ENCODE measurements at regions not wholly inside any gene's neighbourhood (a gene's known extent, or its start where the extent isn't known, plus 50 kb on each side); places are given as distances from the start of the nearest gene placed in this dataset.
"Not testable (repeated sequence)": the region's sequence is repeated elsewhere in the genome, so short reads cannot be mapped to it uniquely, and the experiment has no call there.

DNA sequence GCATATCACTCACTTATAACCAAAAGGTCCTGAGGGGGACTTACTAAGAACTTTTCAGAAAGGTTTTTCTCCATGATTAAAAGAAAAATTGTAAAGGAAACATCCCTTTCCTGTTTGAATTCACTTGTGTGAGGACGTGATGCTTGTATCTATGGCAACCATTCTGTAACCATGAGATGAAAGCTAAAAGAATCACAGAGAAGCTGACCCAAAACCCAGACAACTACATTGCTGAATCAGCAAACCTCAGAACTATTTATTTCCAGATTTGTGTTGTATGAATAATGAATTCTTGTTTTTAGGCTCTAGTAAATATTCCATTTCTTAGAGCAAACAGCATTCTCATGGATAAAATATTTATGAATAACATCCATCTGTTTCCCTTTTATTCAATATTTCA, 91.2 kb downstream of the RCHY1 start:
- Mint-ChIP-seq H3K4me1 (no peaks in the 10 kb centered on the region), H3K36me3 (ENCODE audit: low read depth) (no peaks in the 10 kb centered on the region), H3K9me3 (ENCODE audit: low read depth) (no peaks in the 10 kb centered on the region), H3K4me3 (no peak overlapping the region), H3K27me3 (peaks cover 11% of the 10 kb centered on the region), H3K27ac (no peak overlapping the region)
- intact Hi-C loops (cut with DNase I, micrococcal nuclease), result no loop called here
- POLR2A ChIA-PET, result no interaction called here
- DNase-seq (no peak), ATAC-seq (no peak)
- CTCF ChIA-PET, result interaction anchor here (0.6 kb wide), 1 partner anchor 9 kb away, joined by 3 read pairs; no protein-coding TSS in a partner anchor

GRCh38 chr4:75412746-75413145, 101.5 kb downstream of the RCHY1 start:
- H3K27ac Mint-ChIP-seq, result no peak overlapping the region
- no peak overlapping the region for H3K4me3 Mint-ChIP-seq
- no peaks in the 10 kb centered on the region for H3K36me3 Mint-ChIP-seq (ENCODE audit: low read depth)
- ChIA-PET POLR2A (no interaction called here), CTCF (no interaction called here)
- peaks cover 9% of the 10 kb centered on the region for H3K27me3 Mint-ChIP-seq
- DNase-seq (no peak), ATAC-seq (no peak)
- intact Hi-C loops (cut with DNase I, micrococcal nuclease), result no loop called here
- no peaks in the 10 kb centered on the region for H3K4me1 Mint-ChIP-seq
- no peaks in the 10 kb centered on the region for H3K9me3 Mint-ChIP-seq (ENCODE audit: low read depth)

DNA sequence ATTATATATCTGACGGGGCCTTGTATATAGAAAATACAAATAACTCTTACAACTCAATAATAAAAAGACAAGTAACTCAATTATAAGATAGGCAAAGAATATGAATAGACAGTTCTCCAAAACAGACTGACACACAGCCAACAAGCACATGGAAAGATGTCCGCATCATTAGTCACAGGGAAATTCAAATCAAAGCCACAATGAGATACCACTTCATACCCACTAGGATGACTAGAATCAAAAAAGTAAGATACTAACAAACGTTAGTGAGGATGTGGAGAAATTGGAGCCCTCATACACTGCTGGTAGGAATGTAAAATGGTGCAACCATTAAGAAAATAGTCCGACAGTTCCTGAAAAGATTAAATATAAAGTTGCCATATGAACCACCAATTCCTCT, 115.7 kb downstream of the RCHY1 start:
- ChIA-PET POLR2A (no interaction called here), CTCF (no interaction called here)
- Mint-ChIP-seq H3K27me3 (peaks cover 2% of the 10 kb centered on the region), H3K4me1 (no peaks in the 10 kb centered on the region), H3K36me3 (ENCODE audit: low read depth) (no peaks in the 10 kb centered on the region), H3K4me3 (no peak overlapping the region), H3K9me3 (ENCODE audit: low read depth) (no peaks in the 10 kb centered on the region), H3K27ac (no peak overlapping the region)
- intact Hi-C loops (cut with DNase I, micrococcal nuclease), result no loop called here
- no peak for ATAC-seq
- no peak for DNase-seq

DNA sequence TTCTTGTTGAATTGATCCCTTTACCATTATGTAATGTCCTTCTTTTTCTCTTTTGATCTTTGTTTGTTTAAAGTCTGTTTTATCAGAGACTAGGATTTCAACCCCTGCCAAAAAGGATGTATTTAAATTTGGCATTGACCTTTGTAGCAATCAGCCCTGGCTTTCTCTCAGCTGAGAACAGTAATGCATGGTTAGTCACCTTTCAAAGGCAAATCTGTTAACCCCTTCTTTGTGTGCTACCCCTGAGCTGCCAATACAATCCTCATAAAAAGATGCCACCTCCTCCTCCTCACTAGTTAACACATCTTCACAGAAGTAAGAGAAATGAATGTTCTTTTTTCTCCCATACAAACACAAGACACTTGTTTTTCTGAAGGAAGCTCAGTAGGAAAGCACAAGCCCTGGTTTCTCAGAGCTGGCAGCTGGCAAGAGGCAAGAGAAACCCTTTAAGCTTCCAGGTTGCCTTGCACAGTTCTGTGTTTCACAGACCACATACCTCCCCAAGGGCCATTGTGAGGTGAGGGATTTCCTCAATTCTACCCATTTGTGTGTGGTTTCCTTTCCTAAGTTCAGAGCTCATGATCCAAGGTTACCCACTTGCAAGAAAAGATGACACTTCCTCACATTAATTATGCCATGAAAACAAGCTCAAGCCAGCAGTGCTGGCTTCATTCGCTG, 122.6 kb downstream of the RCHY1 start:
- no peak overlapping the region for H3K4me3 Mint-ChIP-seq
- H3K36me3 Mint-ChIP-seq (ENCODE audit: low read depth), result no peaks in the 10 kb centered on the region
- no peak for DNase-seq
- ATAC-seq, result no peak
- no peaks in the 10 kb centered on the region for H3K4me1 Mint-ChIP-seq
- H3K27me3 Mint-ChIP-seq, result peaks cover 6% of the 10 kb centered on the region
- intact Hi-C loops (cut with DNase I, micrococcal nuclease), result no loop called here
- H3K9me3 Mint-ChIP-seq (ENCODE audit: low read depth), result no peaks in the 10 kb centered on the region
- no peak overlapping the region for H3K27ac Mint-ChIP-seq
- ChIA-PET CTCF (no interaction called here), POLR2A (no interaction called here)

GRCh38 chr4:75386426-75386825, 127.8 kb downstream of the RCHY1 start:
- H3K9me3 Mint-ChIP-seq (ENCODE audit: low read depth); POLR2A ChIA-PET; H3K36me3 Mint-ChIP-seq (ENCODE audit: low read depth); intact Hi-C loops (cut with DNase I, micrococcal nuclease); H3K4me3 Mint-ChIP-seq; CTCF ChIA-PET; ATAC-seq; DNase-seq; H3K4me1 Mint-ChIP-seq; H3K27me3 Mint-ChIP-seq; H3K27ac Mint-ChIP-seq: not testable (repeated sequence)

GRCh38 chr4:75385106-75385505, 129.1 kb downstream of the RCHY1 start:
- DNase-seq, result no peak
- Mint-ChIP-seq H3K4me3 (no peak overlapping the region), H3K9me3 (ENCODE audit: low read depth) (peaks cover 4% of the 10 kb centered on the region), H3K27me3 (no peaks in the 10 kb centered on the region), H3K36me3 (ENCODE audit: low read depth) (no peaks in the 10 kb centered on the region), H3K27ac (no peak overlapping the region), H3K4me1 (no peaks in the 10 kb centered on the region)
- intact Hi-C loops (cut with DNase I, micrococcal nuclease), result no loop called here
- no peak for ATAC-seq
- ChIA-PET CTCF (interaction anchor here (0.9 kb wide), 1 partner anchor 45 kb away, joined by 3 read pairs; no protein-coding TSS in a partner anchor), POLR2A (no interaction called here)

DNA sequence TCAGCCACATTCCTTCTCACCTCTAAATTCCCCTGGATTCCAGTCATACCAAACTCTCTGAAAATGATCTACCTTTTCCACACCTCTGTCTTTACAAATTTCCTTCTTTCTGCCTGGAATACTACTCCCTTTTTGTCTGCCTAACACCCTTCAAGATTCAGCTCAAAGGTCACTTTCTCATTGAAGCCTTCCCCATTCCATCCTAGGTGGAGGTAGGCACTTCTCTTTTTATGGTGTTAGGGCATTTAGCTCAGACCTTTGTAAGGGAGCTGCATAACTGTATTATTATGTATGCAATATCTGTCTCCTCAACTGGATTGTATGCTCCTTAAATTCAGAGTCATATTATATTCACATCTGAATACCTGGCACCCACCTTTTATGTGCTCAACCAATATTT, 137.7 kb downstream of the RCHY1 start:
- no peak overlapping the region for H3K27ac Mint-ChIP-seq
- DNase-seq (no peak), ATAC-seq (no peak)
- no peaks in the 10 kb centered on the region for H3K4me1 Mint-ChIP-seq
- no peaks in the 10 kb centered on the region for H3K36me3 Mint-ChIP-seq (ENCODE audit: low read depth)
- H3K27me3 Mint-ChIP-seq, result peaks cover 8% of the 10 kb centered on the region
- ChIA-PET CTCF (no interaction called here), POLR2A (no interaction called here)
- peaks cover 9% of the 10 kb centered on the region for H3K9me3 Mint-ChIP-seq (ENCODE audit: low read depth)
- H3K4me3 Mint-ChIP-seq, result no peak overlapping the region
- intact Hi-C loops (cut with DNase I, micrococcal nuclease), result no loop called here

DNA sequence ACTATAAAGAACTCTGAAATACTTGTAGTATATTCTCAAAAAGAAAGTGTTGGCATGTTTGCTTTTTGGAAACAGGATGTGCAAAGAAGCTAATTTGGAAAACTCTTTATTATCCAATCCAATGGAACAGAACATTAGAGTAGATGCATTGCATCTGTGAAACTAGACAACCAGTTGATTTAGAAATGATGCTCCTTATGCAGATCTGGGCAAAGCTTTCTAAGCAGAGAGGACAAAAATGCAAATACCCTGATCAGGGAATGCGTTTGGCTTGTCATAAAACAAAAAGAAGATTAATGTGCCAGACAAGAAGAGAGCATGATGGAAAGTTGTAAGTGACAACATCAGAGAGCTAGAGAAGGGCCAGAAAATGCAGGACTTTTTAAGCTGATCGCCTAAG, 142.3 kb downstream of the RCHY1 start:
- ChIA-PET CTCF (no interaction called here), POLR2A (no interaction called here)
- H3K36me3 Mint-ChIP-seq (ENCODE audit: low read depth), result no peaks in the 10 kb centered on the region
- intact Hi-C loops (cut with DNase I, micrococcal nuclease), result no loop called here
- DNase-seq (no peak), ATAC-seq (no peak)
- H3K4me3 Mint-ChIP-seq, result no peak overlapping the region
- peaks cover 1% of the 10 kb centered on the region for H3K9me3 Mint-ChIP-seq (ENCODE audit: low read depth)
- no peak overlapping the region for H3K27ac Mint-ChIP-seq
- H3K27me3 Mint-ChIP-seq, result peaks cover 5% of the 10 kb centered on the region
- H3K4me1 Mint-ChIP-seq, result no peaks in the 10 kb centered on the region

- no peaks in the 10 kb centered on the region for H3K27me3 Mint-ChIP-seq
- no peaks in the 10 kb centered on the region for H3K4me1 Mint-ChIP-seq
- H3K4me3 Mint-ChIP-seq, result no peak overlapping the region
- no peak for DNase-seq
- H3K36me3 Mint-ChIP-seq (ENCODE audit: low read depth), result no peaks in the 10 kb centered on the region
- ChIA-PET CTCF (no interaction called here), POLR2A (no interaction called here)
- H3K27ac Mint-ChIP-seq, result no peak overlapping the region
- ATAC-seq, result no peak
- H3K9me3 Mint-ChIP-seq (ENCODE audit: low read depth), result peaks cover 1% of the 10 kb centered on the region
- intact Hi-C loops (cut with DNase I, micrococcal nuclease), result no loop called here
These were observed 143.6 kb downstream of the RCHY1 start for GRCh38 chr4:75370576-75370975.

- Mint-ChIP-seq H3K27ac (no peak overlapping the region), H3K9me3 (ENCODE audit: low read depth) (no peaks in the 10 kb centered on the region), H3K4me1 (no peaks in the 10 kb centered on the region), H3K36me3 (ENCODE audit: low read depth) (no peaks in the 10 kb centered on the region), H3K4me3 (no peak overlapping the region), H3K27me3 (peaks cover 4% of the 10 kb centered on the region)
- ChIA-PET POLR2A (no interaction called here), CTCF (interaction anchor here (0.6 kb wide), 1 partner anchor 551 kb away, joined by 3 read pairs; the partner anchor contains the start of gene BTC)
- ATAC-seq (no peak), DNase-seq (no peak)
- intact Hi-C loops (cut with DNase I, micrococcal nuclease), result no loop called here
These were observed 168.8 kb downstream of the RCHY1 start for GRCh38 chr4:75345423-75345822.

- intact Hi-C loops (cut with DNase I, micrococcal nuclease), result no loop called here
- ChIA-PET POLR2A (no interaction called here), CTCF (interaction anchor here (0.5 to 0.6 kb wide), 2 partner anchors 10 to 551 kb away, joined by 3 to 4 read pairs; partner anchors contain the start of gene BTC)
- H3K36me3 Mint-ChIP-seq (ENCODE audit: low read depth), result no peaks in the 10 kb centered on the region
- H3K27me3 Mint-ChIP-seq, result peaks cover 4% of the 10 kb centered on the region
- no peaks in the 10 kb centered on the region for H3K9me3 Mint-ChIP-seq (ENCODE audit: low read depth)
- no peaks in the 10 kb centered on the region for H3K4me1 Mint-ChIP-seq
- no peak overlapping the region for H3K27ac Mint-ChIP-seq
- H3K4me3 Mint-ChIP-seq, result no peak overlapping the region
- ATAC-seq (no peak), DNase-seq (no peak)
These were observed 169.3 kb downstream of the RCHY1 start for GRCh38 chr4:75344915-75345314.

DNA sequence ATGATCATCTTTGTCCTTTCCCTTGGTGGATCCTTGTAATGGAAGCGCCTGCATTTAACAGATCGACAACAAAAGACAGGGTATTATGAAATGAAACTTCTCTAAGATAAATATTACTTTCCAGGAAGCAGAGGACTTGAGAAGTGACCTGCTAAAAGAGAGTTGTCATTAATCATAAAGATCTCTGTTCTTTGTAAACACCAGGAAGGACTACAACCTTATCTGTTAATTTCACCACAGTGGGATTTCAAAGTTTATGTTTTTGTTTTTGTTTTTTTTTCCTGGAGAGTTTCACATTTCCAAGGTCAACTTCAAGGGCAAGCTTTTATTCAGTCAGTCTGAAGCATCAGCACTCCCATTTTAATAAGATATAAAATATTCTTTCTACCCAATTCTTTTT, 170.9 kb downstream of the RCHY1 start:
- no peak for ATAC-seq
- no peaks in the 10 kb centered on the region for H3K36me3 Mint-ChIP-seq (ENCODE audit: low read depth)
- CTCF ChIA-PET, result no interaction called here
- H3K27ac Mint-ChIP-seq, result no peak overlapping the region
- H3K9me3 Mint-ChIP-seq (ENCODE audit: low read depth), result no peaks in the 10 kb centered on the region
- no peaks in the 10 kb centered on the region for H3K4me1 Mint-ChIP-seq
- peaks cover 6% of the 10 kb centered on the region for H3K27me3 Mint-ChIP-seq
- POLR2A ChIA-PET, result no interaction called here
- intact Hi-C loops (cut with DNase I, micrococcal nuclease), result no loop called here
- H3K4me3 Mint-ChIP-seq, result no peak overlapping the region
- no peak for DNase-seq

GRCh38 chr4:75340561-75340960, 173.6 kb downstream of the RCHY1 start:
- Mint-ChIP-seq H3K9me3 (ENCODE audit: low read depth) (no peaks in the 10 kb centered on the region), H3K27me3 (peaks cover 5% of the 10 kb centered on the region), H3K4me3 (no peak overlapping the region), H3K36me3 (ENCODE audit: low read depth) (no peaks in the 10 kb centered on the region), H3K27ac (no peak overlapping the region), H3K4me1 (no peaks in the 10 kb centered on the region)
- DNase-seq (no peak), ATAC-seq (no peak)
- intact Hi-C loops (cut with DNase I, micrococcal nuclease), result no loop called here
- ChIA-PET POLR2A (no interaction called here), CTCF (interaction anchor here (0.6 kb wide), 1 partner anchor 151 kb away, joined by 4 read pairs; no protein-coding TSS in a partner anchor)
